DMS 273 (cell line): ENCODE measurements at regions not wholly inside any gene's neighbourhood (a gene's known extent, or its start where the extent isn't known, plus 50 kb on each side); places are given as distances from the start of the nearest gene placed in this dataset.
"Not testable (repeated sequence)": the region's sequence is repeated elsewhere in the genome, so short reads cannot be mapped to it uniquely, and the experiment has no call there.

Experiments used
- DNase-seq: peaks from one replicate; lab custom pipeline; 2025; ENCODE audit not compliant: unreplicated experiment; lab: John Stamatoyannopoulos, UW

DNA sequence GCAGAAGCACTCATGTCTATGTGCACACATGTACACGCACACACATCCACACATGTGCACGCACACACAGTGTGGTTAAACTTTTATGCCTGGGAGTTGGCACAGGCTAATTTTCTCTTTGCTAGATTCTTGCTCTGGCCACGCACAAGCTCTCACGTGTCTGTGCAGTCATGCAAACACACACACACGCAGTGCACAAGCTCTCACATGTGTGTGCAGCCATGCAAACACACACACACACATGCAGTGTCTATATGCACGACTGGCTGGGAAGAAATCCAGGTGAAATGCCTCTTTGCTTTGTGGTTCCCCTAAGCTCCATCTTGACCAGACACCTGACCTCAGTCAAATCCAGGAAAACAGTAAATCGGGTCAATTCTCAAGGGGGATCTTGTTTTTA lies 138.0 kb downstream of the SHOX start:
- DNase-seq: no peak

DNA sequence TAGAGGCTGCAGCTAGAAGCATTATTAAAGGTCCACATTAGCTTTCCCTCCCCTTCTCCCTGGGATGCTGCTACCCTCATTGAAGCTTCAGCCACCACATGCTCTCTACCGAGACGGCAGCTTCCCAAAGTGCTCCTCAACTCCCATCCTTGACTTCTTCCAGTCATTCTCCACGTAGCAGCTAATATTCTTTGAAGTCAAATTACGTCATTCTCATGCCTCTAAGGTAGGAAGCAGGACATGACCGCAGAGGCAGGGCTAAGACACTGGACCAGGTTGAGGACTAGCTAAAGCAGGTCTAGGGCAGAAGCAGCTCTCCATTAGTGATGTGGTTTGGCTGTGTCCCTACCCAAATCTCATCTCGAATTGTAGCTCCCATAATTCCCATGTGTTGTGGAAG lies 128.3 kb downstream of the SHOX start:
- no peak for DNase-seq

DNA sequence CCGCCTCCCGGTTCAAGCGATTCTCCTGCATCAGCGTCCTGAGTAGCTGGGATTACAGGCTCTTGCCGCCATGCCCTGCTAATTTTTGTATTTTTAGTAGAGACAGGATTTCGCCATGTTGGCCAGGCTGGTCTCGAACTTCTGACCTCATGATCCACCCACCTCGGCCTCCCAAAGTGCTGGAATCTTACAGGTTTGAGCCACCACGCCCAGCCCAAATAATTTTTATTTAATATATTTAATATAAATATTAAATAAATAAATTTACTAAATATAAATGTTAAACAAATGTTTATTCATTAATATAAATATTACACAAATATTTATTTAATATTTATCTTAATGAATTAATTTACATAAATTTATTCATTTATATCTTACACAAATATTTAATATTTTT lies 120.2 kb downstream of the SHOX start:
- no peak for DNase-seq

- DNase-seq: no peak
Measured at GRCh38 chrX:750263-750662, 119.7 kb downstream of the SHOX start.

GRCh38 chrX:747176-747575 lies 116.6 kb downstream of the SHOX start:
- no peak for DNase-seq

DNA sequence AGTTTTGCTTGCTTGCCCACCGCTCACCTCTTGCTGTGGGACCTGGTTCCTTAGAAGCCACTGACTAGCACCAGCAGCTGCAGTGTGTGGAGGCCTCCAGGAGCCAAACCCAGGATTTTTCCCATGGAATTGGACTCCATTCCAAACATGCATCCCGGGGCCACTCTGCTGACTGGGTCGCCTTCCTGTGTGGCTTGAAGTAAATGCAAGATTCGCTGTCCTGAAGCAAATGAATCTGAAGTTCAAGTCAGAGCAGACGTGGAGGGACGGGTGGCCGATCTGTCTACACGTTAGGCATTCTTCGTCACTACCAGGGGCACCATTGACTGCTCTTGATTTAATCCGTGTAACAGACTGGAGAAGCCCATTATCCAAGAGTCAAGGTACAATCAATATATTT lies 109.0 kb downstream of the SHOX start:
- DNase-seq: no peak

DNA sequence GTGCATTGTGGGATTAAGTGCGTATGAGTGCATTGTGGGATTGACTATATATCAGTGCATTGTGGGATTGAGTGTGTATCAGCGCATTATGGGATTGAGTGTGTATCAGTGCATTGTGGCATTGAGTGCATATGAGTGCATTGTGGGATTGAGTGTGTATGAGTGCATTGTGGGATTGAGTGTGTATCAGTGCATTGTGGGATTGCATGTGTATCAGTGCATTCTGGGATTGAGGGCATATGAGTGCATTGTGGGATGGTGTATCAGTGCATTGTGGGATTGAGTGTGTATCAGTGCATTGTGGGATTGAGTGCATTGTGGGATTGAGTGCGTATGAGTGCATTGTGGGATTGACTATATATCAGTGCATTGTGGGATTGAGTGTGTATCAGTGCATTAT lies 106.4 kb downstream of the SHOX start:
- not testable (repeated sequence) for DNase-seq

DNA sequence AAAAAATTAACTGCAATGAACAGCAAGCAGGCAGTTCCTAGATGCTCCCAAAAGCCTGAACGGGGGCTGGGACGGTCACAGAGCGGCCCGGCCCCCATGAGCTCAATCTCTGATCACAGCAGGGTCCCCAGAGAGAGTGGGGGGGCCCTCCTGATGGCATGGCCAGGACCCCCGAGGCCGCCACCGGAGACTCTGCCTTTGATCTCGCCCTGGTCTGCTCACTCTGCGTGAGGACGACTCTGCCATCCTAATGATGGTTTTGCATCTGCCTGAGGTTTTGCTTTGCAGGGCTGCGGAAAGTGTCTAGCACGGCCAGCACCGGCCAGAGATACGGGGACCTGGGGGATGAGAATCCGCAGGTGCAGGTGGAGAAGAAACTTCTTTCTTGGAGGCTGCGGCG lies 103.8 kb downstream of the SHOX start:
- no peak for DNase-seq

GRCh38 chrX:733961-734360 lies 103.4 kb downstream of the SHOX start:
- DNase-seq: no peak

- no peak for DNase-seq
Measured at GRCh38 chrX:729583-730409, 99.2 kb downstream of the SHOX start.

DNA sequence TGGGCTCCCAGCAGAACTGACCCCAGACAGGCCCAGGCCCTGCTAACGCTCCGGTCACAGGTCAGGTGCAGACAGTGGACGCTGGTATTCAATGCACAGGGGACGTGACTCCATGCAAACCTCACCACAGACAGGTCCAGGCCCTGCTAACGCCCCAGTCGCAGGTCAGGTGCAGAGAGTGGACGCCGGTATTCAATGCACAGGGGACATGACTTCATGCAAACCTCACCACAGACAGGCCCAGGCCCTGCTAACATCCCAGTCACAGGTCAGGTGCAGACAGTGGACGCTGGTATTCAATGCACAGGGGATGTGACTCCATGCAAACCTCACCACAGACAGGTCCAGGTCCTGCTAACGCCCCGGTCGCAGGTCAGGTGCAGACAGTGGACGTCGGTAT lies 98.5 kb downstream of the SHOX start:
- not testable (repeated sequence) for DNase-seq

- DNase-seq: not testable (repeated sequence)
Measured at GRCh38 chrX:728639-729038, 98.0 kb downstream of the SHOX start.

DNA sequence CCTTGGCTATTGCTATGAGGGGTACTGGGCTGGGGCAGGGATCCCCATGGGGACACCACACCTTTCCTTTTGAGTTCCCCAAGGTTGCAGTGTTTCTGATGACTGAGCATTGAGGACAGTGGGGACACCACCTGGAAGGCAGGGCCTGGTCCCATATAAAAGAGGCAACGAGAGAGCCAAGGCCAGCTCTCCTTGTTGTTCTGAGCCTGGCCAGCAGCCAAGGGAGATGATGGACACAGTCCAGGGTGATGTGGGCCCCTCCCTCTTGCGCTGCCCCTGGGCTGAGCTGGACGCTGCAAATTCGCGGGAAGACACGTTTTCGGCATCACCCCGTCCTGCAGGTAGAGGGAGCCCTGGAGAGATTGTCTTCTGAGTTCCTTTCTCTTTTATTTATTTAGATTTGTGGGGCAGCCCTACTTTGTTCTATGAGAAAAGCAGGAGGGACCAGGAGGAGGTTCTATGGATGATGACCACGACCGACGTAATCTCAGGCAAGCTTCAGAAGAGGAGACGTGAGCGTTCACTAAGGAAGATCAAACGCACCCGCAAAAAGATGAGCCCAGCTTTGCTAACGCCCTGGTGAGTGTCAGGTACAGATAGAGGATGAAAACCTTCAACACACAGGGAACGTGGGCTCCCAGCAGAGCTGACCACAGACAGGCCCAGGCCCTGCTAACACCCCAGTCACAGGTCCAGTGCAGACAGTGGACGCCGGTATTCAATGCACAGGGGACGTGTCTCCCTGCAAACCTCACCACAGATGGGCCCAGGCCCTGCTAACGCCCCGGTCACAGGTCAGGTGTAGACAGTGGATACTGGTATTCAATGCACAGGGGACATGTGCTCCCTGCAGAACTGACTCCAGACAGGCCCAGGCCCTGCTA lies 97.4 kb downstream of the SHOX start:
- DNase-seq: no peak

DNA sequence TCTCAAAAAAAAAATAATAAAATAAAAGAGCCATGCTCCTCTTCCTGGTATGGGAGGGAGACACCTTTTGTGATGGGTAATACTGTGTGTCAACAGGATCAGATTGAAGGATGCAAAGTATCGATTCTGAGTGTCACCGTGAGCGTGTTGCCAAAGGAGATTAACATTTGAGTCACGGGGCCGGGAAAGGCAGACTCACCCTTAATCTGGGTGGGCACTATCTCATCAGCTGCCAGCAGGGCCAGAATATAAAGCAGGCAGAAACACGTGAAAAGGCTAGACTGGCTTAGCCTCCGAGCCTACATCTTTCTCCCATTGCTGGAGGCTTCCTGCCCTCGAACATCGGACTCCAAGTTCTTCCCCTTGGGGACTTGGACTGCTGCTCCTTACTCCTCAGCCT lies 95.4 kb downstream of the SHOX start:
- DNase-seq: no peak

DNA sequence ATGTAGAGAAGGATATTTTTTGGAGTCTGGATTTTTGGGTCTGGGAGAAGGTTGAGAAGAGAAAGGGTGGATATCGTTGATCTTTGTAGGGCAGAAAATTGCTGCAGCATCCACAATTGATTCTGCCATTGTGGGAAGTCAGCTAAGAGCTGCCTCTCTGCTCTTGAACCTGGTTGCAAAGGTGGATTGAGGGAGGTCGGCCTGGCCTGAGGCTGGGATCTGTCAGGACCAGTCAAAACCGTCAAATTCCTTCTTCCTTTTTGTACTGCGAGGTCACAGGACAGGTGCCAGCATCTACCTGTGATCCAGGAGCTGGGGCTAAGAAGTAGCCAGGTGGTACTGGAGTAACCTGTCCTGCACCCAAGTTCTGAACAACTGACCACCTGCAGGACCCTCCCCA lies 93.7 kb downstream of the SHOX start:
- no peak for DNase-seq

GRCh38 chrX:723781-724180 lies 93.2 kb downstream of the SHOX start:
- no peak for DNase-seq

DNA sequence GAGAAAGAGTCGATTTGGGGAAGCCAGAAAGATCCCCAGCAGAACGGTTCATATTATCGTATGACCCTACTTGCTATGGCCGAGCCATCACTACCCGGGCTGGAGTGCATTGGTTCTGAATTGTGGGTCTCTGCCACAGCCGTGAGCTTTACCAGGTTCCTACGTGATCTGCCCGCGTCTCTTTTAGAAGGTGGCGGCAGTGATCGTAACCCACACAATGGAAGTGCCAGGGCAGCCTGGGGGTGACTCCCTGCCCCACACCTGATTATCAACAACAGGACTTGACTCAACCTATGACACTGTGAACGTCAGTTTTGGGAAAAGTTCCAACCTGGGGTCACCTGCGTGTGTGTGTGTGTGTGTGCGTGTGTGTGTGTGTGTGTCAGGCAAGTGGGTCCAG lies 90.8 kb downstream of the SHOX start:
- DNase-seq: no peak

DNA sequence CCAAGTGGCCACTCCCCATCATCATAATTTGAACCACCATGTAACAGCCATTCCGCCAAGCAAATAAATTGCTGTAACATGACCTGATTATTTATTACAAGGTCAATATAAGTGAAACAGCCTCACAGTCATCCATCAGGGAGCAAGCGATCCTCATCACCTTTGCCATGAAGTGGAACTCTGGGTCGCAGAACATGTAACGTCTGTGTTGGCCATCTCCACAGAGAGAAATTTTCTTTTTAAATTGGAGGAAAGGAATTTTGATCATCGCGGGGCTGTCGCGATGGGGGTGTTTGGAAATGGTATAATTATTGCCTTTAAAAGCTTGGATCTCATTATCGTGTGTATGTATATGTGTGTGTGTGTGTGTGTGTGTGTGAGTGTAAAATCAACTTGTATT lies 90.2 kb downstream of the SHOX start:
- no peak for DNase-seq

DNA sequence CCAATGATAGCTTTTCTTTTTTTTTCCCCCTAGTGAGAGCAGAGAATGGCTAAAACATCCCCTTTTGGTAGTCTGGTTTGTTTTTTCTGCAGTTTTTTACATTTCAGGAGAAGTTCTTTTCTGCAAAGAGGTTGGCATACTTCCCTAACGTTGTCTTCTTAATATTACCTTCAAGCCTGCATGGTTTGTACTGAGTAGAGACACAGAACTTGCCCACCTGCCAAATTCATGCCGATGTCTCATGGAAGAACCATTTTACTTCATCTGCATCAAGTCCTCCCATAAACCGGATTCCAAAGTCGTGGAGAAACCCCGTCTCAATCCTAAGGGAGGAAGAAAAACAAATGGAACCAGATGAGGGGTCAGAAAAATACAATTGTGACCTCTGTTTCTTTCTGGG lies 89.7 kb downstream of the SHOX start:
- DNase-seq: no peak

GRCh38 chrX:716136-716535 lies 85.5 kb downstream of the SHOX start:
- no peak for DNase-seq

- DNase-seq: no peak
Measured at GRCh38 chrX:714131-714530, 83.5 kb downstream of the SHOX start.
